ENCODE measurements at regions not wholly inside any gene's neighbourhood (a gene's known extent, or its start where the extent isn't known, plus 50 kb on each side); places are given as distances from the start of the nearest gene placed in this dataset.

DNA sequence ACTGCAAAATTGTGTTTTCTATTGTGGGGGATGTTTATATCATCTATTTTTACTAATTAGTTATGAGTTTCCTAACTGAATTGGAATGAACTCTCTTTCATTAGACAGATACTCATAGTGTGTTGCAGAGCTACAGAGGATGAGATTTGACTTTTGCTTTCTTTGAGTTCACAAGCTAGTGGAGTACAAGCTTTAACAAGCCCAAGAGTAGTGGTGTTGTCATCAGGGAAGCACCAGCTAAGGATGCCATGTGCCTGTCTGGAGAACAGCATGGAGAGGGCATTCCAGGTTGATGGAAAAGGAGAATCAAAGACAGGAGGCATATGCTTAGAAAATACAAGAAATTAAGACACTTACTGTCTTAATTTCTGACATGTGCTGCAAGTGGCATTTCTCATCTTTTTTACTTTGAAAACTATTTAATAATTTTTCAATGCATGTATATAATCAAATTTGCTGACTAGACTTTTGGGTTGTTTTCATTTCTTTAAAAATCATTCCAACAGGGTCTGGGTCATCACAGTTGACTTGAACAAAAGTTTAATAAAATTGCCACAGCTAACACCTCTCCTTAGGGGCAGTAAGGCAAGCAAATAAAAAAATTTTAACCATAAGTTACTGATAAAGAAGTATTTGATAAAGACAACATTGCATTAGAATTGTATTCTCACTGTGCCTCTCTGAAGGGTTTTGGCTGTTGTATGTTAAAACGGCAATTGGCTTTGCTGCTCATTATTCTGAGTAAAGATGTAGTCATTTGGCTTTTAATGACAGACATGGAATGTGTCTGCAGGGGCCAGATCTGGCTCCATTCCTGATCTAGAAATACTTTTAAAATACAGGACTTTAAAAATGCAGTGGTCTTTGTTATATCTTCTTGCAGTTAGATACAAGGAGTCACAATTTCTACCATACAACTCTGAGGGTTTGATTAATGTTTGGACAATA is 323.7 kb upstream of the CDH11 start:
- TF ChIP-seq EP300 (IDR thresholded peaks at IDR 0.05; ENCODE audit: low read depth in 2 of 2, low read length in 2 of 2) (no peak), EP300 (CRISPR knock-in tag; IDR thresholded peaks at IDR 0.05; ENCODE audit: borderline replicate concordance) (no peak), PTBP1 (IDR thresholded peaks at IDR 0.05; ENCODE audit: low read depth, low read length, poor library complexity, severe bottlenecking) (no peak), ZNF530 (CRISPR knock-in tag; IDR thresholded peaks at IDR 0.05; ENCODE audit: low read depth) (no peak), MATR3 (CRISPR knock-in tag; IDR thresholded peaks at IDR 0.05) (no peak), CEBPG (CRISPR knock-in tag; IDR thresholded peaks at IDR 0.05) (no peak)
- TF ChIP-seq, protein P1, sequence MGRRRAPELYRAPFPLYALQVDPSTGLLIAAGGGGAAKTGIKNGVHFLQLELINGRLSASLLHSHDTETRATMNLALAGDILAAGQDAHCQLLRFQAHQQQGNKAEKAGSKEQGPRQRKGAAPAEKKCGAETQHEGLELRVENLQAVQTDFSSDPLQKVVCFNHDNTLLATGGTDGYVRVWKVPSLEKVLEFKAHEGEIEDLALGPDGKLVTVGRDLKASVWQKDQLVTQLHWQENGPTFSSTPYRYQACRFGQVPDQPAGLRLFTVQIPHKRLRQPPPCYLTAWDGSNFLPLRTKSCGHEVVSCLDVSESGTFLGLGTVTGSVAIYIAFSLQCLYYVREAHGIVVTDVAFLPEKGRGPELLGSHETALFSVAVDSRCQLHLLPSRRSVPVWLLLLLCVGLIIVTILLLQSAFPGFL (CRISPR knock-in tag; IDR thresholded peaks at IDR 0.05), result no peak
